WTC11 (cell line): ENCODE measurements at regions not wholly inside any gene's neighbourhood (a gene's known extent, or its start where the extent isn't known, plus 50 kb on each side); places are given as distances from the start of the nearest gene placed in this dataset.
A peak's percentile ranks its signal among the peaks of the same experiment; 100 is the strongest.

Source experiments
- ATAC-seq: fragments of 200-7000 bp; cut with Tn5 transposase; 2 replicates; pipeline ENCODE4 v1.10.0; 2021; ENCODE audit warnings: mild to moderate bottlenecking, moderate library complexity
- CTCF ChIA-PET: fragments of 300-600 bp; sonication (Branson Sonifier 250); formaldehyde crosslinking; loops from one replicate; lab custom pipeline; 2021; ENCODE audit warnings: antibody characterized with exemption; lab: Charles Lee
- POLR2A ChIA-PET: fragments of 350-600 bp; sonication (Branson Sonifier 250); formaldehyde crosslinking; loops from one replicate; lab custom pipeline; 2021; ENCODE audit warnings: antibody characterized with exemption; lab: Charles Lee
- DNase-seq: peaks from one replicate; pipeline ENCODE4 v3.0.0; 2021; ENCODE audit warnings: low spot score
- H3K27ac Mint-ChIP-seq: 2 replicates; pipeline ENCODE4 v1.8.0; 2021; ENCODE audit warnings: mixed read lengths
- H3K27me3 Mint-ChIP-seq: 2 replicates; pipeline ENCODE4 v1.8.0; 2021; ENCODE audit warnings: low read depth, mild to moderate bottlenecking, moderate library complexity, mixed read lengths
- H3K36me3 Mint-ChIP-seq: 2 replicates; pipeline ENCODE4 v1.8.0; 2021; ENCODE audit warnings: mixed read lengths
- H3K4me1 Mint-ChIP-seq: 2 replicates; pipeline ENCODE4 v1.8.0; 2022; ENCODE audit warnings: mixed read lengths
- H3K4me3 Mint-ChIP-seq: 2 replicates; pipeline ENCODE4 v1.8.0; 2021; ENCODE audit warnings: mild to moderate bottlenecking, moderate library complexity, mixed read lengths
- H3K9me3 Mint-ChIP-seq: 2 replicates; pipeline ENCODE4 v1.8.0; 2021; ENCODE audit warnings: mixed read lengths
- CTCF ChIP-seq: fragments of 200-600 bp; IDR thresholded peaks from 2 replicates; pipeline ENCODE4 v1.8.0; 2022; ENCODE audit warnings: antibody characterized with exemption
- ELF4 ChIP-seq: sonication (generic); formaldehyde crosslinking; IDR thresholded peaks from 2 replicates; pipeline ENCODE4 v1.8.1; 2022; ENCODE audit warnings: low read depth, mild to moderate bottlenecking, moderate library complexity, missing genetic modification reagents
- FOXP4 ChIP-seq: sonication (generic); formaldehyde crosslinking; IDR thresholded peaks from 2 replicates; pipeline ENCODE4 v1.8.0; 2022; ENCODE audit warnings: mild to moderate bottlenecking, missing genetic modification reagents
- GABPB1 ChIP-seq: sonication (generic); formaldehyde crosslinking; IDR thresholded peaks from 2 replicates; pipeline ENCODE4 v1.8.1; 2023; ENCODE audit warnings: mild to moderate bottlenecking, missing genetic modification reagents
- GTF2I ChIP-seq: fragments of 250-450 bp; sonication (Bioruptor Pico); conservative IDR thresholded peaks from 2 replicates; pipeline ENCODE4 v1.4.0; 2021; ENCODE audit warnings: mild to moderate bottlenecking
- HMGA2 ChIP-seq: fragments of 250-450 bp; sonication (Bioruptor Pico); IDR thresholded peaks from 2 replicates; pipeline ENCODE4 v1.4.0; 2021; ENCODE audit warnings: mild to moderate bottlenecking, moderate library complexity
- NFE2L1 ChIP-seq: sonication (generic); formaldehyde crosslinking; IDR thresholded peaks from 2 replicates; pipeline ENCODE4 v1.8.1; 2023; ENCODE audit warnings: missing genetic modification reagents
- NFYB ChIP-seq: sonication (generic); formaldehyde crosslinking; conservative IDR thresholded peaks from 2 replicates; pipeline ENCODE4 v1.8.0; 2022; ENCODE audit warnings: low read depth, missing genetic modification reagents
- NR2C2 ChIP-seq: sonication (generic); formaldehyde crosslinking; IDR thresholded peaks from 2 replicates; pipeline ENCODE4 v1.8.0; 2022; ENCODE audit warnings: mild to moderate bottlenecking, missing genetic modification reagents
- STAT6 ChIP-seq: sonication (generic); formaldehyde crosslinking; conservative IDR thresholded peaks from 2 replicates; pipeline ENCODE4 v1.8.1; 2023; ENCODE audit warnings: mild to moderate bottlenecking, low read depth, missing genetic modification reagents, moderate library complexity
- TEAD4 ChIP-seq: sonication (generic); formaldehyde crosslinking; IDR thresholded peaks from 2 replicates; pipeline ENCODE4 v1.8.0; 2022; ENCODE audit warnings: mild to moderate bottlenecking, missing genetic modification reagents
- USF1 ChIP-seq: sonication (generic); formaldehyde crosslinking; IDR thresholded peaks from 2 replicates; pipeline ENCODE4 v1.8.0; 2022; ENCODE audit warnings: mild to moderate bottlenecking, missing genetic modification reagents
- USF2 ChIP-seq: sonication (generic); formaldehyde crosslinking; IDR thresholded peaks from 2 replicates; pipeline ENCODE4 v1.8.1; 2023; ENCODE audit warnings: mild to moderate bottlenecking, missing genetic modification reagents, moderate library complexity
- ZNF423 ChIP-seq: fragments of 250-450 bp; sonication (Bioruptor Pico); IDR thresholded peaks from 2 replicates; pipeline ENCODE4 v2.1.2; 2022; ENCODE audit warnings: mild to moderate bottlenecking, moderate library complexity
- ZNF425 ChIP-seq: fragments of 250-450 bp; sonication (Bioruptor Pico); conservative IDR thresholded peaks from 2 replicates; pipeline ENCODE4 v1.9.0; 2021; ENCODE audit warnings: mild to moderate bottlenecking

GRCh38 chr4:117447925-117448324, 362.5 kb upstream of the TRAM1L1 start:
- Mint-ChIP-seq H3K4me1 (no peaks in the 10 kb centered on the region), H3K27me3 (no peaks in the 10 kb centered on the region), H3K9me3 (peaks cover 53% of the 10 kb centered on the region), H3K4me3 (no peak overlapping the region), H3K36me3 (peaks cover 6% of the 10 kb centered on the region; the same call in 1 of the 2 replicates), H3K27ac (no peak overlapping the region)
- TF ChIP-seq NFYB (CRISPR knock-in tag) (no peak), CTCF (peak; percentile 33; the same call in 1 of the 2 replicates)
- ChIA-PET CTCF (interaction anchor here (0.7 to 1.3 kb wide), 8 partner anchors 16 to 313 kb away, joined by 3 to 5 read pairs (median 4); no protein-coding TSS in a partner anchor), POLR2A (no interaction called here)
- DNase-seq = peak; percentile 59
- ATAC-seq = peak; percentile 85

- TF ChIP-seq FOXP4 (CRISPR knock-in tag) (no peak), GTF2I (CRISPR knock-in tag) (no peak), USF1 (CRISPR knock-in tag) (no peak), ELF4 (no peak), TEAD4 (no peak), HMGA2 (no peak), NR2C2 (CRISPR knock-in tag) (no peak), ZNF423 (CRISPR knock-in tag) (no peak), STAT6 (no peak), ZNF425 (no peak), USF2 (CRISPR knock-in tag) (no peak), GABPB1 (CRISPR knock-in tag) (no peak), NFE2L1 (CRISPR knock-in tag) (no peak)
- POLR2A ChIA-PET = no interaction called here
- CTCF ChIA-PET = no interaction called here
- H3K27ac Mint-ChIP-seq = no peak overlapping the region
- no peak for ATAC-seq
- H3K4me1 Mint-ChIP-seq = no peaks in the 10 kb centered on the region
- 0 out of 2 replicates have a peak, but pooled peaks cover 3% of the 10 kb centered on the region for H3K36me3 Mint-ChIP-seq
- H3K9me3 Mint-ChIP-seq = peaks cover 32% of the 10 kb centered on the region
- DNase-seq = no peak
- H3K4me3 Mint-ChIP-seq = no peak overlapping the region
- H3K27me3 Mint-ChIP-seq = no peaks in the 10 kb centered on the region
These were observed 369.7 kb upstream of the TRAM1L1 start for GRCh38 chr4:117455088-117455487.
